GM19438 (cell line): ENCODE measurements at regions not wholly inside any gene's neighbourhood (a gene's known extent, or its start where the extent isn't known, plus 50 kb on each side); places are given as distances from the start of the nearest gene placed in this dataset.
"Not testable (repeated sequence)": the region's sequence is repeated elsewhere in the genome, so short reads cannot be mapped to it uniquely, and the experiment has no call there.

Experiments used
- ATAC-seq: cut with Tn5 transposase; IDR thresholded peaks from one replicate; pipeline ENCODE4 v1.9.1; 2021; ENCODE audit warnings: low read depth; ENCODE audit not compliant: unreplicated experiment

DNA sequence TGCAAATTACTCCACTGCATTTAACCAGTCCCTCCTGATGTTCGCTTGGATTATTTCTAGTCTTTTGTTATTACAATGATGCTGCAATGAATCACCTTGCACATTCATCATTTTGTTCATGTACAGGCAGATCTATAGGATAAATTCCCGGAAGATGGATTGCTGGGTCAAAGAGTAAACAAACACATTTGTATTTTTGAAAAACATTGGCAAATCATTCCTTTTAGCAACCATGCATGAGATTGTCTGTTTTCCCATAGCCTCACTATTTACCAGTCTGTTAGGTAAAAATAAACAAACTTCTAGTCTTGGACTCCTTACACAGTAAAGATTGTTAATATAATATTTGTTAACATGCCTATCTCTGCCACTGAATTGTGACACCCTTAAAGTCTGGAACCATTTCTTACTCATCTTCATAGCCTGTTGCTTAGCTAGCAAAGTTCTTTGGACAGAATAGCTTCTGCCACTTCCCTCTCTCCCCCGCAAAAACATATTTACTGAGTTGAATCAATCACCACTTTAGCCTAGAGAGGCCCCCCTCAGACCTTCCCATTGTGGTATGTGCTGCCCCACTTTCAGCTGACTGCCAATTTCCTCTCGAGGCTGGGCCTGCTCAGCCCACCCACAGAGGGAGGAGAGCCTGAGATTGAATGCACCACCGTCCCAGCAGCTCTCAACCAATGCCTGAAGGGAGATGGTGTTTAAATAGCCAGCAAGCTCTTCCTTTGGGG, 108.4 kb upstream of the ATXN3L start:
- ATAC-seq: no peak

DNA sequence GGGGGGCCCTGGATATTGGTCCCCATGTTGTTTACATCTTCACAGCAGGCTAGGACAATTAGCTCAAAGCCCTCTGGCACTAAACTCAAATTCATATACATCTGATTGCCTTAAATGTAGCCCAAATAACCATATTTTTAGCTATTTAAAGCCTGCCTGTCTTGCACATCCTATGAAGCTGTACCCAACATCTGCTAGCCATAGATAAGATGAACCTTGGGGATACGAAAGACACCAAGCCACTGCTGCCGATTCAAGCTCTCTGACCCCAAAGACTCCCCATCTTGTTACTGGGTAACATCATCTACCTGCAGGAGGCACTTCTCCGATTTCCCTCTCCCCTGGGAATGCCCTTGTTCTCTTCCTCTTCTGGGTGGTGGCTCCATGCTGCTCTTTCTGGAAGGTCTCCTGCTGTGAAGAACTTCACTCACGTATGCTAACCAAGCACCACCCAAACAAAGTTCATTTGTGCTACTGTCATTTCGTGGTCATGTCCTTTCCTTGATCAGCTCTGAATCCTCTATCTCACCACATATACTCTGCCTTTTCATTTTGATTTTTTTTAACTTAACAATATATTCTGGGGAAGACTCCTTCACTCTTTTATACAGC, 107.7 kb upstream of the ATXN3L start:
- ATAC-seq: no peak

DNA sequence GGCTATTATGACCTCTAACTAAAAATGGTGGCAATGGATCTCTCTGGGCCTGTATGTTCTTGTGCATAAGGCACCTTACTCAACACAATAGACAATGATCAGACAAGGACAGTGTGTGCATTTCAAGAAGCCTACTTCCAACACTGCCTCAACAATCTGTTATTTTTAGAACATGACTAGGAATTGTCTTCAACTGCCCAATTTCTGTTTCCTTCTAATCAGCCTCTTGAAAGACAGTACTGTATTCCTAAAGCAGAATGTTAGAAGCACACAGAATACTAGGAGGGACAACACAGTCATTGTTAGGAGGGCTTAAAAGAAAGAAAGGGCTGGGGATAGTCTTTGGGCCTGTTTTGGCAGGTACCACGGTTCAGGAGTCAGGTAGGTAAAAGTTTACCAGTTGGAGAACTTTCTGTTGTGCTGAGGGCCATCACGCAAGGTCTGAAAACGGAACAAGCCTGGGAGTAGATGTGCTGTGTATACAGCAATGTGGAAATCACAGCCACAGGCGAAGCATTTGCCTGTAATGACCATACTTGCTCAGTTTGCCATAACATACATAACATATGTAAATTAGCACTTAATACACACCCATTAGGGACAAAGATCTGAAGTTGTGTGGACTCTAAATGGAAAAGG, 100.8 kb upstream of the ATXN3L start:
- no peak for ATAC-seq

GRCh38 chrX:13419918-13420317, 100.1 kb upstream of the ATXN3L start:
- no peak for ATAC-seq

DNA sequence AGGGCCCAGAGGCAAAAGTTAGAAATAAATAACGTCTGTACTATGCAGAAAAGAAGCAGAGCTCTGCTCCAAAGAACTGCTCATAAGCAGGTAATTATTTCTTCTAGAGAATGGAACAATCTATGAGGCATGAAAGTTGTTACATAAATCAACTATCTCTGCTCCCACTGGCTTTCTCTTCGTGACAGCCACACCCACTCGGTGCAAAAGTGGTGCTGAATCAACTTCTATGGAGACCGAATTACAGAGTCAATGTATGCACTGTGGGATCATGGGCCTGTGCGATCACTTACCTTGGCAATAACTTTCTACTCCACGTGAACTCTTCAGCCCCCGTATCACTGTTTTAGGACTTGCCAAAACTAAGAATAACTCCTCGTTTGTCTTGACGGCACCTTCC, 99.4 kb upstream of the ATXN3L start:
- no peak for ATAC-seq

GRCh38 chrX:13418126-13419097, 98.6 kb upstream of the ATXN3L start:
- ATAC-seq: no peak

- ATAC-seq: no peak
Measured at GRCh38 chrX:13415509-13415908, 95.7 kb upstream of the ATXN3L start.

GRCh38 chrX:13414006-13414647, 94.3 kb upstream of the ATXN3L start:
- ATAC-seq: no peak

- ATAC-seq: no peak
Measured at GRCh38 chrX:13412208-13412600, 92.4 kb upstream of the ATXN3L start.

DNA sequence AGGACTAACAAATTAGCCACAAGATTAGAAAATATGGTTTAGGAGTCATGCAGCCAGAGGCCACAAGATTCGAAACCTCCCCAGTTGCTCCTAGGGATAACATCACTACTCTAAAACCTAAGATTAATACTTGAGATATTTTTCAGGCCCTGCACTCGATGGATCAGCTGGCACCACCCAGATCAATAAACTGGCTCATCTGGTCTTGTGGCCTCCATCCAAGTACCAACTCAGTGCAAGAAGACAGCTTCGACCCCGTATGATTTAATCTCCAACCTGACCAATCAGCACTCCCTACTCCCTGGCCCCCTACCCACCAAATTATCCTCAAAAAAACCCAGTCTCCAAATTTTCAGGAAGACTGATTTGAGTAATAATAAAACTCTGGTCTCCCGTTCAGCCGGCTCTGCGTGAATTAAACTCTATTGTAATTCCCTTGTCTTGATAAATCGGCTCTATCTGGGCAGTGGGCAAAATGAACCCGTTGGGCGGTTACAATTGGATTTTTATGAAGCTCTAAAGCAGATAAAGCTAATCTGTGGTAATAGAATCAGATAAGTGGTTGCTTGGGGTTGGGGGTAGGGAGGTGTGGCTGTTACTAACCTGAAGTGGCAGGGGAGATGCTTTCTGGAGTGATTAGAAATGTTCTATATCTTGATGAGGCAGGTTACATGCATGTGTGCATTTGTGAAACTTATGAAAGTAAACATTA, 91.8 kb upstream of the ATXN3L start:
- no peak for ATAC-seq

- ATAC-seq: not testable (repeated sequence)
Measured at GRCh38 chrX:13408599-13408998, 88.7 kb upstream of the ATXN3L start.

GRCh38 chrX:13404777-13405176, 84.9 kb upstream of the ATXN3L start:
- not testable (repeated sequence) for ATAC-seq

DNA sequence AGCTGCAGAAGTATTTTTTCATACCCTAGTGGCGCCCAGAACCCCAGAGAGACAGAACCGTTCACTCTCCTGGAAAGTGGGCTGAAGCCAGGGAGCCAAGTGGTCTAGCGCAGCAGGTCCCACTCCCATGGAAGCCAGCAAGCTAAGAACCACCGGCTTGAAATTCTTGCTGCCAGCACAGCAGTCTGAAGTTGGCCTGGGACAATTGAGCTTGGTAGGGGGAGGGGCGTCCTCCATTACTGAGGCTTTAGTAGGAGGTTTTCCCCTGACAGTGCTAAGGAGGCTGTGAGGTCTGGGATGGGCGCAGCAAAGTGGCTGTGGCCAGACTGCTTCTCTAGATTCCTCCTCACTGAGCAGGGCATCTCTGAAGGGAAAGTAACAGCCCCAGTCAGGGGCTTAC, 84.5 kb upstream of the ATXN3L start:
- ATAC-seq: no peak

DNA sequence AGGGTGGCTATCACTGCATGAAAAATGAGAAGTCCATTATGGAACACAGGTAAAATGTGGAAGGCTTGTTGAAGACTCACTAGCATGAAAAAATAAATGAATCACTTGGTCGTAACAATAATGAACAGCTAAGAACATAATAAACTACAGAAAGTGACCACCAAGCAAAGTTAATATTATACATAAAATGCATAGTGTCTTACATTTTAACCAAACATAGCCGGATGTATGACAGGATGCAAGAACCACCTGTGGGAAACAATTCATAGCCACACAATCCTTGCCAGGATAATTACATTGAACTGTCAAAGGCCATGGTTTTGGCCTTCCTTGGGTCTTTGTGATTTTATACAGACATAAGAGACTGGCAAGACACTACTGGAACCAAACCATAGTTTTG, 81.9 kb upstream of the ATXN3L start:
- peak; percentile 72 for ATAC-seq

GRCh38 chrX:13398839-13399238, 79.0 kb upstream of the ATXN3L start:
- ATAC-seq: no peak

DNA sequence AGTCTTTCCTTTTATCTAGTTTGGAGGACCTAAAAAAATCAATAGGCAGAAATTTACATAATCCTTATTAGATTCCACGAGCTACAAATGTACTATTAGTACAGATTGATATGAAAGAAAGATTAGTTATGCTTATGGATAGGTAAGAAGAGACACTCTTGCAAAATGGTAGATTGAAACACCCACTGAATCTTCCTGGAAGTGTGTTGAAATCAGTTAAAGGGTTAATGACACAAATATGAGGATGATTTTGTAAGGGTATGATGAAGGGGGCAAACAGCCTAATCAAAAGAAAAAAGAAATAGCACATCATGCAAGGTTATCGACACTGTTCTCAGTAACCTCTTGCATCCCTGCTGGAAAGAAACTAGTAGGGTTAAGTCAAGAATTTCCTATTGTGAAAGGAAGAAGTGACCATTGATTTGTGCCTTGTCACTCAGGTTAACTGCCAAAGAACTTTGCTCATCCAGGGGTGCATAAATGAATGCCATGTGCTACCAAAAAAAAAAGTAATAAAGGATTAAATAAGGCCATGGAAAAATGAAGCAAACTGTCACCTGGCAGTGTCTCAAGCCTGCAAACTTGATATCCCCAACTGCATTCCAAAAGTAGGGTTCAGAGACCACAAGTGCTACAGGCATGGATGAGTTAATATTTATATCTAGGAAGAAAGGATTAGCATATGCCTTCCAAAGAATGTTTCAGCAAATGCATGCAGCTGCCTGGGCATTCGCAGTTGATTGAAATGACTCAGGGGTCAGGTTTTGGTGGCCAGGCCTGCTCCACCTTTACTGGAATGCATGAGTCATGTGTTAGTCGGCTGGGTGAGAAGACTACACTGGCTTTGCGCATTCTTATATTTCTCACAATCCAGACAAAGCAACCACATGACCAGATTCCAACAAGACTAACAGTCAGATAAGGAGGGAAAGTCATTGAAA, 78.3 kb upstream of the ATXN3L start:
- ATAC-seq: no peak

GRCh38 chrX:13396924-13397323, 77.1 kb upstream of the ATXN3L start:
- no peak for ATAC-seq

GRCh38 chrX:13389501-13389900, 69.6 kb upstream of the ATXN3L start:
- ATAC-seq: no peak
